HepG2 (cell line): ENCODE measurements at regions not wholly inside any gene's neighbourhood (a gene's known extent, or its start where the extent isn't known, plus 50 kb on each side); places are given as distances from the start of the nearest gene placed in this dataset.

Experiments used
- ARNT2 ChIP-seq: sonication (generic); formaldehyde crosslinking; IDR thresholded peaks from 2 replicates; pipeline ENCODE4 v1.8.0; 2022; ENCODE audit warnings: mild to moderate bottlenecking, low read depth, missing genetic modification reagents, moderate library complexity
- BORCS8-MEF2B ChIP-seq: sonication (generic); formaldehyde crosslinking; IDR thresholded peaks from 2 replicates; pipeline ENCODE4 v1.8.0; 2022; ENCODE audit warnings: mild to moderate bottlenecking, missing genetic modification reagents
- FLYWCH1 ChIP-seq: sonication (generic); formaldehyde crosslinking; IDR thresholded peaks from 2 replicates; pipeline ENCODE4 v1.8.1; 2023; ENCODE audit warnings: mild to moderate bottlenecking, missing genetic modification reagents
- IRF2 ChIP-seq: IDR thresholded peaks from 2 replicates; pipeline ENCODE4 v1.6.1; 2018; ENCODE audit warnings: missing genetic modification reagents, missing compliant biosample characterization
- KAT8 ChIP-seq: IDR thresholded peaks from 2 replicates; pipeline ENCODE4 v1.6.1; 2016; ENCODE audit warnings: missing genetic modification reagents, missing compliant biosample characterization
- KLF11 ChIP-seq: IDR thresholded peaks from 2 replicates; pipeline ENCODE4 v1.6.1; 2016; ENCODE audit warnings: missing compliant biosample characterization
- MED1 ChIP-seq: sonication (generic); formaldehyde crosslinking; IDR thresholded peaks from 2 replicates; pipeline ENCODE4 v1.4.0; 2020; ENCODE audit warnings: missing genetic modification reagents
- NCOA1 ChIP-seq: sonication (generic); formaldehyde crosslinking; IDR thresholded peaks from 2 replicates; pipeline ENCODE4 v1.9.0; 2021; ENCODE audit warnings: missing genetic modification reagents
- NFRKB ChIP-seq: fragments of 450-650 bp; IDR thresholded peaks from 2 replicates; pipeline ENCODE4 v1.6.1; 2017
- NFYB ChIP-seq: sonication (generic); formaldehyde crosslinking; IDR thresholded peaks from 2 replicates; pipeline ENCODE4 v1.4.0; 2020; ENCODE audit warnings: missing genetic modification reagents
- ZNF136 ChIP-seq: sonication (generic); formaldehyde crosslinking; IDR thresholded peaks from 2 replicates; pipeline ENCODE4 v1.8.1; 2022; ENCODE audit warnings: low read depth, mild to moderate bottlenecking, moderate library complexity, missing genetic modification reagents
- ZNF282 ChIP-seq: fragments of 450-650 bp; IDR thresholded peaks from 2 replicates; pipeline ENCODE4 v1.6.1; 2018; ENCODE audit not compliant: partially characterized antibody
- ZNF546 ChIP-seq: sonication (generic); formaldehyde crosslinking; conservative IDR thresholded peaks from 2 replicates; pipeline ENCODE4 v1.8.1; 2023; ENCODE audit warnings: mild to moderate bottlenecking, missing genetic modification reagents
- ZNF564 ChIP-seq: sonication (generic); formaldehyde crosslinking; IDR thresholded peaks from 2 replicates; pipeline ENCODE4 v1.8.1; 2023; ENCODE audit warnings: mild to moderate bottlenecking, missing genetic modification reagents
- TF ChIP-seq, protein P1 (sequence below), 2 experiments: IDR thresholded peaks; 2 replicates each; pipeline ENCODE4 v1.6.1; 2011 to 2012; ENCODE audit warnings: low read length in 2 of 2, borderline replicate concordance in 1 of 2, low read depth in 1 of 2, mild to moderate bottlenecking in 1 of 2, moderate library complexity in 1 of 2
- TF ChIP-seq, protein P2 (sequence below): sonication (generic); formaldehyde crosslinking; IDR thresholded peaks from 2 replicates; pipeline ENCODE4 v1.4.0; 2020; ENCODE audit warnings: missing genetic modification reagents, low read depth, mild to moderate bottlenecking, borderline replicate concordance
- TF ChIP-seq, protein P3 (sequence below): sonication (generic); formaldehyde crosslinking; IDR thresholded peaks from 2 replicates; pipeline ENCODE4 v1.4.0; 2020; ENCODE audit warnings: missing genetic modification reagents
- TF ChIP-seq, protein P4 (sequence below): sonication (generic); formaldehyde crosslinking; IDR thresholded peaks from 2 replicates; pipeline ENCODE4 v1.5.1; 2020; ENCODE audit warnings: mild to moderate bottlenecking, missing genetic modification reagents
- TF ChIP-seq, protein P5 (sequence below): IDR thresholded peaks from 2 replicates; pipeline ENCODE4 v1.6.1; 2016; ENCODE audit warnings: missing compliant biosample characterization, missing genetic modification reagents, borderline replicate concordance

DNA sequence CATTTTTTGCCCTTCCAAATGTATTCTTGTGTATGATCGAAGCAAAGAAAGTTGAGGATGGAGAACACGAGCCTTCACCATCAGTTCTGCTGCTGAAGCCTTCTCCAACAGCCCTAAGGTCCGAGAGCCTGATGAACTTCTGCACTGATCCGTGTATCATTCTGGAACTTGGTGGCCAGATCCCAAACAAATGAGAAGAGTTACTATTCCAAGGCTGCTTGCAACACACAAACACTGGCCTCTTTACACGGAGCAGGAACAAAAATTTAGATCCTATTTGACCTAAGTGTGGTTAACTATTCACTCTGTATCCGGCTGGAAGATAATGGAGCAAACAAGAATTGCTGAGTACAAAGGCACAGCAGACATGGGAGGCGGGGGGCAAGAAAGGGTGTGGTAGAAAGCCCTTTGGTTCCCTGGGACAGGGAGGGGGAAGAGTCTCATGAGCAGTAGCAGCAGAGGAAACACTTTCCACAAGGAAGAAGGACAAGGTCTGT is 282.9 kb downstream of the SOX9 start (continued):
- TF ChIP-seq, protein P1, sequence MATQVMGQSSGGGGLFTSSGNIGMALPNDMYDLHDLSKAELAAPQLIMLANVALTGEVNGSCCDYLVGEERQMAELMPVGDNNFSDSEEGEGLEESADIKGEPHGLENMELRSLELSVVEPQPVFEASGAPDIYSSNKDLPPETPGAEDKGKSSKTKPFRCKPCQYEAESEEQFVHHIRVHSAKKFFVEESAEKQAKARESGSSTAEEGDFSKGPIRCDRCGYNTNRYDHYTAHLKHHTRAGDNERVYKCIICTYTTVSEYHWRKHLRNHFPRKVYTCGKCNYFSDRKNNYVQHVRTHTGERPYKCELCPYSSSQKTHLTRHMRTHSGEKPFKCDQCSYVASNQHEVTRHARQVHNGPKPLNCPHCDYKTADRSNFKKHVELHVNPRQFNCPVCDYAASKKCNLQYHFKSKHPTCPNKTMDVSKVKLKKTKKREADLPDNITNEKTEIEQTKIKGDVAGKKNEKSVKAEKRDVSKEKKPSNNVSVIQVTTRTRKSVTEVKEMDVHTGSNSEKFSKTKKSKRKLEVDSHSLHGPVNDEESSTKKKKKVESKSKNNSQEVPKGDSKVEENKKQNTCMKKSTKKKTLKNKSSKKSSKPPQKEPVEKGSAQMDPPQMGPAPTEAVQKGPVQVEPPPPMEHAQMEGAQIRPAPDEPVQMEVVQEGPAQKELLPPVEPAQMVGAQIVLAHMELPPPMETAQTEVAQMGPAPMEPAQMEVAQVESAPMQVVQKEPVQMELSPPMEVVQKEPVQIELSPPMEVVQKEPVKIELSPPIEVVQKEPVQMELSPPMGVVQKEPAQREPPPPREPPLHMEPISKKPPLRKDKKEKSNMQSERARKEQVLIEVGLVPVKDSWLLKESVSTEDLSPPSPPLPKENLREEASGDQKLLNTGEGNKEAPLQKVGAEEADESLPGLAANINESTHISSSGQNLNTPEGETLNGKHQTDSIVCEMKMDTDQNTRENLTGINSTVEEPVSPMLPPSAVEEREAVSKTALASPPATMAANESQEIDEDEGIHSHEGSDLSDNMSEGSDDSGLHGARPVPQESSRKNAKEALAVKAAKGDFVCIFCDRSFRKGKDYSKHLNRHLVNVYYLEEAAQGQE (IDR thresholded peaks at IDR 0.05; ENCODE audit: borderline replicate concordance in 1 of 2, low read depth in 1 of 2, low read length in 2 of 2), result peak in 1 of 2 experiments; percentile 66; a peak in 1 of 4 replicates
- TF ChIP-seq NCOA1 (peak; percentile 84; the same call in 1 of the 2 replicates), ZNF282 (no peak), ARNT2 (CRISPR knock-in tag) (peak; percentile 88), BORCS8-MEF2B (peak; percentile 19; the same call in 1 of the 2 replicates), MED1 (CRISPR knock-in tag) (peak; percentile 100), NFRKB (no peak), KLF11 (CRISPR knock-in tag) (peak; percentile 15; the same call in 1 of the 2 replicates), NFYB (CRISPR knock-in tag) (0 out of 2 replicates have a peak, but pooled peaks have one; percentile 19), ZNF546 (no peak), IRF2 (CRISPR knock-in tag) (peak; percentile 87; the same call in 1 of the 2 replicates), ZNF136 (CRISPR knock-in tag) (peak; percentile 61; the same call in 1 of the 2 replicates), KAT8 (peak; percentile 62; the same call in 1 of the 2 replicates), FLYWCH1 (CRISPR knock-in tag) (no peak), ZNF564 (CRISPR knock-in tag) (peak; percentile 81; the same call in 1 of the 2 replicates)
- TF ChIP-seq, protein P2, sequence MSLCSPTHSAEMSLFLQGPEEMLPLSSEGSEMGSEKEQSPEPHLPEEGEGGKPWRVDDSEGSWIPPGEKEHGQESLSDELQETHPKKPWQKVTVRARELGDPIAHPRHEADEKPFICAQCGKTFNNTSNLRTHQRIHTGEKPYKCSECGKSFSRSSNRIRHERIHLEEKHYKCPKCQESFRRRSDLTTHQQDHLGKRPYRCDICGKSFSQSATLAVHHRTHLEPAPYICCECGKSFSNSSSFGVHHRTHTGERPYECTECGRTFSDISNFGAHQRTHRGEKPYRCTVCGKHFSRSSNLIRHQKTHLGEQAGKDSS (CRISPR knock-in tag), result peak; percentile 57; the same call in 1 of the 2 replicates
- TF ChIP-seq, protein P3, sequence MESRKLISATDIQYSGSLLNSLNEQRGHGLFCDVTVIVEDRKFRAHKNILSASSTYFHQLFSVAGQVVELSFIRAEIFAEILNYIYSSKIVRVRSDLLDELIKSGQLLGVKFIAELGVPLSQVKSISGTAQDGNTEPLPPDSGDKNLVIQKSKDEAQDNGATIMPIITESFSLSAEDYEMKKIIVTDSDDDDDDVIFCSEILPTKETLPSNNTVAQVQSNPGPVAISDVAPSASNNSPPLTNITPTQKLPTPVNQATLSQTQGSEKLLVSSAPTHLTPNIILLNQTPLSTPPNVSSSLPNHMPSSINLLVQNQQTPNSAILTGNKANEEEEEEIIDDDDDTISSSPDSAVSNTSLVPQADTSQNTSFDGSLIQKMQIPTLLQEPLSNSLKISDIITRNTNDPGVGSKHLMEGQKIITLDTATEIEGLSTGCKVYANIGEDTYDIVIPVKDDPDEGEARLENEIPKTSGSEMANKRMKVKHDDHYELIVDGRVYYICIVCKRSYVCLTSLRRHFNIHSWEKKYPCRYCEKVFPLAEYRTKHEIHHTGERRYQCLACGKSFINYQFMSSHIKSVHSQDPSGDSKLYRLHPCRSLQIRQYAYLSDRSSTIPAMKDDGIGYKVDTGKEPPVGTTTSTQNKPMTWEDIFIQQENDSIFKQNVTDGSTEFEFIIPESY, result peak; percentile 40; the same call in 1 of the 2 replicates
- TF ChIP-seq, protein P4, sequence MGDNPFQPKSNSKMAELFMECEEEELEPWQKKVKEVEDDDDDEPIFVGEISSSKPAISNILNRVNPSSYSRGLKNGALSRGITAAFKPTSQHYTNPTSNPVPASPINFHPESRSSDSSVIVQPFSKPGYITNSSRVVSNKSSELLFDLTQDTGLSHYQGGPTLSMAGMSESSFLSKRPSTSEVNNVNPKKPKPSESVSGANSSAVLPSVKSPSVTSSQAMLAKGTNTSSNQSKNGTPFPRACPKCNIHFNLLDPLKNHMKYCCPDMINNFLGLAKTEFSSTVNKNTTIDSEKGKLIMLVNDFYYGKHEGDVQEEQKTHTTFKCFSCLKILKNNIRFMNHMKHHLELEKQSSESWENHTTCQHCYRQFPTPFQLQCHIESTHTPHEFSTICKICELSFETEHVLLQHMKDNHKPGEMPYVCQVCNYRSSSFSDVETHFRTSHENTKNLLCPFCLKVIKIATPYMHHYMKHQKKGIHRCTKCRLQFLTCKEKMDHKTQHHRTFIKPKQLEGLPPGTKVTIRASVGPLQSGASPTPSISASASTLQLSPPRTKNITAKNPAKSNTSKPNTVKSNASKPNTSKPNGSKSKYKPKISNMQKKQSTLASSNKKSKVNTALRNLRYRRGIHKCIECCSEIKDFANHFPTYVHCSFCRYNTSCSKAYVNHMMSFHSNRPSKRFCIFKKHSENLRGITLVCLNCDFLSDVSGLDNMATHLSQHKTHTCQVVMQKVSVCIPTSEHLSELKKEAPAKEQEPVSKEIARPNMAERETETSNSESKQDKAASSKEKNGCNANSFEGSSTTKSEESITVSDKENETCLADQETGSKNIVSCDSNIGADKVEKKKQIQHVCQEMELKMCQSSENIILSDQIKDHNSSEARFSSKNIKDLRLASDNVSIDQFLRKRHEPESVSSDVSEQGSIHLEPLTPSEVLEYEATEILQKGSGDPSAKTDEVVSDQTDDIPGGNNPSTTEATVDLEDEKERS, result peak; percentile 94
- TF ChIP-seq, protein P5, sequence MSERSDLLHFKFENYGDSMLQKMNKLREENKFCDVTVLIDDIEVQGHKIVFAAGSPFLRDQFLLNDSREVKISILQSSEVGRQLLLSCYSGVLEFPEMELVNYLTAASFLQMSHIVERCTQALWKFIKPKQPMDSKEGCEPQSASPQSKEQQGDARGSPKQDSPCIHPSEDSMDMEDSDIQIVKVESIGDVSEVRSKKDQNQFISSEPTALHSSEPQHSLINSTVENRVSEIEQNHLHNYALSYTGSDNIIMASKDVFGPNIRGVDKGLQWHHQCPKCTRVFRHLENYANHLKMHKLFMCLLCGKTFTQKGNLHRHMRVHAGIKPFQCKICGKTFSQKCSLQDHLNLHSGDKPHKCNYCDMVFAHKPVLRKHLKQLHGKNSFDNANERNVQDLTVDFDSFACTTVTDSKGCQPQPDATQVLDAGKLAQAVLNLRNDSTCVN (CRISPR knock-in tag), result peak; percentile 86; the same call in 1 of the 2 replicates
